OCI-LY3 (cell line): ENCODE measurements at regions not wholly inside any gene's neighbourhood (a gene's known extent, or its start where the extent isn't known, plus 50 kb on each side); places are given as distances from the start of the nearest gene placed in this dataset.

Experiments
- CTCF ChIP-seq: fragments of 200-600, 300-600 bp; sonication (generic); IDR thresholded peaks from 2 replicates; pipeline ENCODE4 v1.5.1; 2014; ENCODE audit warnings: antibody characterized with exemption, low read length, low read depth
- EZH2phosphoT487 ChIP-seq: fragments of 200-600 bp; shearing (Covaris generic); IDR thresholded peaks from 2 replicates; pipeline ENCODE4 v1.6.1; 2018; ENCODE audit warnings: antibody characterized with exemption, mixed run types, low read depth

- TF ChIP-seq CTCF (no peak), EZH2phosphoT487 (no peak)
Observed at GRCh38 chr19:30959011-30959410, 390.2 kb downstream of the TSHZ3 start.
